Liver (tissue), 8 donors: ENCODE measurements at regions not wholly inside any gene's neighbourhood (a gene's known extent, or its start where the extent isn't known, plus 50 kb on each side); places are given as distances from the start of the nearest gene placed in this dataset.

Experiments used
- DNase-seq: peaks from one replicate; pipeline ENCODE4 v3.0.0-alpha.2; 2017; ENCODE audit warnings: low spot score
- H3K27ac ChIP-seq, 2 donors: one replicate each; pipeline ENCODE4 v1.7.0; 2013; ENCODE audit warnings: inconsistent platforms in 2 of 2, low read length in 2 of 2, control low read depth in 1 of 2, low read depth in 1 of 2, mild to moderate bottlenecking in 1 of 2
- H3K27me3 ChIP-seq, 4 donors: one replicate each; pipeline versions ENCODE4 v1.6.1 to v1.7.0; 2013; ENCODE audit warnings: low read length in 3 of 4, inconsistent platforms in 1 of 4, mild to moderate bottlenecking in 1 of 4, moderate library complexity in 1 of 4; ENCODE audit not compliant: control insufficient read depth in 4 of 4, insufficient read depth in 4 of 4
- H3K36me3 ChIP-seq, 4 donors: one replicate each; pipeline versions ENCODE4 v1.6.1 to v1.7.0; 2013; ENCODE audit warnings: low read length in 3 of 4, mild to moderate bottlenecking in 3 of 4, low read depth in 1 of 4, moderate library complexity in 1 of 4; ENCODE audit not compliant: control insufficient read depth in 4 of 4, insufficient read depth in 3 of 4
- H3K4me1 ChIP-seq, 4 donors: one replicate each; pipeline versions ENCODE4 v1.6.1 to v1.7.0; 2013; ENCODE audit warnings: low read length in 3 of 4, mild to moderate bottlenecking in 3 of 4, moderate library complexity in 1 of 4; ENCODE audit not compliant: control insufficient read depth in 4 of 4, insufficient read depth in 4 of 4
- H3K4me3 ChIP-seq, 3 donors: one replicate each; pipeline versions ENCODE4 v1.6.1 to v1.7.0; 2013; ENCODE audit warnings: low read length in 3 of 3, control low read depth in 1 of 3, low read depth in 1 of 3, mild to moderate bottlenecking in 1 of 3
- H3K9ac ChIP-seq, 2 donors: one replicate each; pipeline ENCODE4 v1.7.0; 2013; ENCODE audit warnings: low read length in 2 of 2, mild to moderate bottlenecking in 2 of 2, moderate library complexity in 2 of 2, control low read depth in 1 of 2, low read depth in 1 of 2
- H3K9me3 ChIP-seq, 4 donors: one replicate each; pipeline versions ENCODE4 v1.6.1 to v1.7.0; 2013; ENCODE audit warnings: low read length in 3 of 4; ENCODE audit not compliant: control insufficient read depth in 4 of 4
- ATF3 ChIP-seq: IDR thresholded peaks from 2 replicates; pipeline ENCODE4 v1.6.1; 2016; ENCODE audit warnings: antibody characterized with exemption
- EGR1 ChIP-seq, 2 donors: IDR thresholded peaks; 2 replicates each; pipeline ENCODE4 v1.6.1; 2016 to 2018; ENCODE audit warnings: antibody characterized with exemption in 2 of 2, low read depth in 2 of 2
- FOXA1 ChIP-seq: IDR thresholded peaks from 2 replicates; pipeline ENCODE4 v1.6.1; 2016; ENCODE audit warnings: antibody characterized with exemption
- FOXA2 ChIP-seq: IDR thresholded peaks from 2 replicates; pipeline ENCODE4 v1.6.1; 2016; ENCODE audit warnings: antibody characterized with exemption
- GABPA ChIP-seq, 2 donors: IDR thresholded peaks in 1 of 2; conservative IDR thresholded peaks in 1 of 2; 2 replicates each; pipeline ENCODE4 v1.6.1; 2016; ENCODE audit warnings: antibody characterized with exemption in 2 of 2, mild to moderate bottlenecking in 1 of 2, moderate library complexity in 1 of 2
- HNF4A ChIP-seq, 2 donors: conservative IDR thresholded peaks; 2 replicates each; pipeline ENCODE4 v1.6.1; 2016; ENCODE audit warnings: antibody characterized with exemption in 2 of 2, mild to moderate bottlenecking in 2 of 2
- HNF4G ChIP-seq: IDR thresholded peaks from 2 replicates; pipeline ENCODE4 v1.6.1; 2016; ENCODE audit warnings: antibody characterized with exemption
- JUND ChIP-seq, 2 donors: IDR thresholded peaks; 2 replicates each; pipeline ENCODE4 v1.6.1; 2016; ENCODE audit warnings: antibody characterized with exemption in 2 of 2
- MAX ChIP-seq: IDR thresholded peaks from 2 replicates; pipeline ENCODE4 v1.6.1; 2016; ENCODE audit warnings: antibody characterized with exemption
- NR2F2 ChIP-seq: IDR thresholded peaks from 2 replicates; pipeline ENCODE4 v1.6.1; 2016; ENCODE audit warnings: antibody characterized with exemption
- RAD21 ChIP-seq, 2 donors: IDR thresholded peaks; 2 replicates each; pipeline ENCODE4 v1.6.1; 2016; ENCODE audit warnings: antibody characterized with exemption in 2 of 2, mild to moderate bottlenecking in 2 of 2
- REST ChIP-seq: IDR thresholded peaks from 2 replicates; pipeline ENCODE4 v1.6.1; 2016; ENCODE audit warnings: antibody characterized with exemption, mild to moderate bottlenecking
- RXRA ChIP-seq, 2 donors: IDR thresholded peaks; 2 replicates each; pipeline ENCODE4 v1.6.1; 2017 to 2018; ENCODE audit warnings: antibody characterized with exemption in 2 of 2, mild to moderate bottlenecking in 1 of 2
- SP1 ChIP-seq: IDR thresholded peaks from 2 replicates; pipeline ENCODE4 v1.6.1; 2018; ENCODE audit warnings: antibody characterized with exemption, mild to moderate bottlenecking
- TAF1 ChIP-seq: conservative IDR thresholded peaks from 2 replicates; pipeline ENCODE4 v1.6.1; 2016; ENCODE audit warnings: antibody characterized with exemption, mild to moderate bottlenecking
- YY1 ChIP-seq: IDR thresholded peaks from 2 replicates; pipeline ENCODE4 v1.6.1; 2016; ENCODE audit warnings: antibody characterized with exemption, mild to moderate bottlenecking
- ZBTB33 ChIP-seq: IDR thresholded peaks from 2 replicates; pipeline ENCODE4 v1.6.1; 2016; ENCODE audit warnings: antibody characterized with exemption
- WGBS: extraction: QIAGEN DNeasy Blood & Tissue Kit; methylation state at CpG from one replicate; pipeline ENCODE4 v1.1.7; 2013; 5-methylcytosine and 5-hydroxymethylcytosine counted together
- TF ChIP-seq, protein P1 (sequence below): fragments of 150-350 bp; IDR thresholded peaks from 2 replicates; pipeline ENCODE4 v1.5.1; 2017; ENCODE audit warnings: improper control_type of control experiment, low read depth, low read length; ENCODE audit not compliant: missing input control
- donor health status: healthy.
- donor health status: healthy.
- donor health status: healthy.
- donor health status: healthy.
- donor health status: healthy.

GRCh38 chr16:27700304-27700995, 150.5 kb downstream of the KATNIP start:
- Histone ChIP-seq H3K9ac (no peak overlapping the region), H3K4me1 (no peaks in the 10 kb centered on the region), H3K9me3 (no peaks in the 10 kb centered on the region), H3K27ac (no peak overlapping the region), H3K4me3 (no peak overlapping the region), H3K36me3 (peaks cover 0 to 4% (median 0%) of the 10 kb centered on the region in 4 donors), H3K27me3 (no peaks in the 10 kb centered on the region)
- TF ChIP-seq RAD21 (IDR thresholded peaks at IDR 0.05) = no peak
- no peak for TF ChIP-seq MAX
- TF ChIP-seq, protein P1, sequence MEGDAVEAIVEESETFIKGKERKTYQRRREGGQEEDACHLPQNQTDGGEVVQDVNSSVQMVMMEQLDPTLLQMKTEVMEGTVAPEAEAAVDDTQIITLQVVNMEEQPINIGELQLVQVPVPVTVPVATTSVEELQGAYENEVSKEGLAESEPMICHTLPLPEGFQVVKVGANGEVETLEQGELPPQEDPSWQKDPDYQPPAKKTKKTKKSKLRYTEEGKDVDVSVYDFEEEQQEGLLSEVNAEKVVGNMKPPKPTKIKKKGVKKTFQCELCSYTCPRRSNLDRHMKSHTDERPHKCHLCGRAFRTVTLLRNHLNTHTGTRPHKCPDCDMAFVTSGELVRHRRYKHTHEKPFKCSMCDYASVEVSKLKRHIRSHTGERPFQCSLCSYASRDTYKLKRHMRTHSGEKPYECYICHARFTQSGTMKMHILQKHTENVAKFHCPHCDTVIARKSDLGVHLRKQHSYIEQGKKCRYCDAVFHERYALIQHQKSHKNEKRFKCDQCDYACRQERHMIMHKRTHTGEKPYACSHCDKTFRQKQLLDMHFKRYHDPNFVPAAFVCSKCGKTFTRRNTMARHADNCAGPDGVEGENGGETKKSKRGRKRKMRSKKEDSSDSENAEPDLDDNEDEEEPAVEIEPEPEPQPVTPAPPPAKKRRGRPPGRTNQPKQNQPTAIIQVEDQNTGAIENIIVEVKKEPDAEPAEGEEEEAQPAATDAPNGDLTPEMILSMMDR = no peak
- no peak for TF ChIP-seq RXRA (IDR thresholded peaks at IDR 0.05)
- TF ChIP-seq SP1 = no peak
- no peak for TF ChIP-seq ZBTB33
- no peak for TF ChIP-seq HNF4G
- WGBS = 90% methylated on average over 10 of the region's 10 CpGs
- no peak for DNase-seq

- DNase-seq = no peak
- no peaks in the 10 kb centered on the region for H3K9me3 ChIP-seq
- H3K36me3 ChIP-seq = peaks cover 0 to 4% (median 0%) of the 10 kb centered on the region in 4 donors
- no peak overlapping the region for H3K9ac ChIP-seq
- H3K27me3 ChIP-seq = no peaks in the 10 kb centered on the region
- 92% methylated on average over 8 of the region's 8 CpGs for WGBS
- H3K4me1 ChIP-seq = no peaks in the 10 kb centered on the region
- TF ChIP-seq JUND (IDR thresholded peaks at IDR 0.05) = no peak
- TF ChIP-seq ATF3 = no peak
- no peak for TF ChIP-seq RAD21 (IDR thresholded peaks at IDR 0.05)
- no peak for TF ChIP-seq REST
- no peak for TF ChIP-seq MAX
- no peak for TF ChIP-seq SP1
- TF ChIP-seq EGR1 (IDR thresholded peaks at IDR 0.05; ENCODE audit: low read depth in 2 of 2) = no peak
- TF ChIP-seq YY1 = no peak
- TF ChIP-seq RXRA (IDR thresholded peaks at IDR 0.05) = no peak
- no peak for TF ChIP-seq HNF4A (conservative IDR thresholded peaks at IDR 0.05)
- TF ChIP-seq FOXA1 = no peak
- no peak for TF ChIP-seq NR2F2
- TF ChIP-seq, protein P1 = no peak
- TF ChIP-seq GABPA (IDR thresholded peaks at IDR 0.05 in 1 of 2, conservative IDR thresholded peaks at IDR 0.05 in 1 of 2) = no peak
- no peak for TF ChIP-seq TAF1
- TF ChIP-seq HNF4G = no peak
- no peak for TF ChIP-seq FOXA2
- no peak for TF ChIP-seq ZBTB33
- H3K27ac ChIP-seq = no peak overlapping the region
- no peak overlapping the region for H3K4me3 ChIP-seq
Observed at GRCh38 chr16:27701381-27701780, 151.4 kb downstream of the KATNIP start.
